Inferior parietal cortex (tissue), 1 donor: ENCODE measurements at regions not wholly inside any gene's neighbourhood (a gene's known extent, or its start where the extent isn't known, plus 50 kb on each side); places are given as distances from the start of the nearest gene placed in this dataset.

Experiments
- DNase-seq: peaks from one replicate; pipeline ENCODE4 v3.0.0-alpha.2; 2016; ENCODE audit errors: extremely low spot score

- no peak for DNase-seq
Observed at GRCh38 chr5:67281874-67282273, 85.3 kb upstream of the CD180 start.

- no peak for DNase-seq
Observed at GRCh38 chr5:67273689-67274356, 77.2 kb upstream of the CD180 start.

- DNase-seq, result no peak
Observed at GRCh38 chr5:67272453-67273130, 76.0 kb upstream of the CD180 start.

GRCh38 chr5:67268231-67269021 lies 71.8 kb upstream of the CD180 start:
- peak; percentile 95 for DNase-seq

GRCh38 chr5:67267512-67268216 lies 71.1 kb upstream of the CD180 start:
- DNase-seq, result no peak

GRCh38 chr5:67266654-67267350 lies 70.2 kb upstream of the CD180 start:
- no peak for DNase-seq

- no peak for DNase-seq
Observed at GRCh38 chr5:67265951-67266350, 69.4 kb upstream of the CD180 start.

- DNase-seq, result no peak
Observed at GRCh38 chr5:67263656-67264408, 67.2 kb upstream of the CD180 start.

GRCh38 chr5:67262956-67263355 lies 66.4 kb upstream of the CD180 start:
- no peak for DNase-seq

GRCh38 chr5:67262206-67262605 lies 65.6 kb upstream of the CD180 start:
- DNase-seq, result no peak

- DNase-seq, result no peak
Observed at GRCh38 chr5:67259548-67260215, 63.1 kb upstream of the CD180 start.

- no peak for DNase-seq
Observed at GRCh38 chr5:67257500-67257899, 60.9 kb upstream of the CD180 start.

GRCh38 chr5:67257077-67257476 lies 60.5 kb upstream of the CD180 start:
- DNase-seq, result no peak

- no peak for DNase-seq
Observed at GRCh38 chr5:67255881-67256280, 59.3 kb upstream of the CD180 start.

- DNase-seq, result no peak
Observed at GRCh38 chr5:67253911-67254310, 57.3 kb upstream of the CD180 start.

- DNase-seq, result no peak
Observed at GRCh38 chr5:67249590-67249895, 52.9 kb upstream of the CD180 start.

GRCh38 chr5:67248703-67249589 lies 52.3 kb upstream of the CD180 start:
- no peak for DNase-seq

GRCh38 chr5:67246546-67247268 lies 50.1 kb upstream of the CD180 start:
- peak; percentile 59 for DNase-seq
